HEK293T (cell line): ENCODE measurements at regions not wholly inside any gene's neighbourhood (a gene's known extent, or its start where the extent isn't known, plus 50 kb on each side); places are given as distances from the start of the nearest gene placed in this dataset.

Experiments
- BHLHE40 ChIP-seq: fragments of 450-650 bp; IDR thresholded peaks from 2 replicates; pipeline ENCODE4 v1.6.1; 2016; ENCODE audit warnings: mild to moderate bottlenecking, moderate library complexity, borderline replicate concordance
- ELF4 ChIP-seq: fragments of 450-650 bp; IDR thresholded peaks from 2 replicates; pipeline ENCODE4 v1.6.1; 2017; ENCODE audit warnings: antibody characterized with exemption
- FOXA1 ChIP-seq: fragments of 450-650 bp; IDR thresholded peaks from 2 replicates; pipeline ENCODE4 v1.6.1; 2016; ENCODE audit warnings: mild to moderate bottlenecking
- FOXK2 ChIP-seq: fragments of 450-650 bp; IDR thresholded peaks from 2 replicates; pipeline ENCODE4 v1.6.1; 2016; ENCODE audit warnings: mild to moderate bottlenecking
- FOXM1 ChIP-seq: fragments of 450-650 bp; IDR thresholded peaks from 2 replicates; pipeline ENCODE4 v1.6.1; 2017; ENCODE audit warnings: mild to moderate bottlenecking, borderline replicate concordance
- HDGF ChIP-seq: fragments of 450-650 bp; IDR thresholded peaks from 2 replicates; pipeline ENCODE4 v1.6.1; 2017; ENCODE audit warnings: antibody characterized with exemption, borderline replicate concordance
- L3MBTL2 ChIP-seq: fragments of 450-650 bp; conservative IDR thresholded peaks from 2 replicates; pipeline ENCODE4 v1.6.1; 2016; ENCODE audit warnings: mild to moderate bottlenecking
- LEF1 ChIP-seq: fragments of 450-650 bp; IDR thresholded peaks from 2 replicates; pipeline ENCODE4 v1.6.1; 2017; ENCODE audit warnings: mild to moderate bottlenecking, borderline replicate concordance
- NFRKB ChIP-seq: fragments of 450-650 bp; IDR thresholded peaks from 2 replicates; pipeline ENCODE4 v1.6.1; 2016; ENCODE audit warnings: mild to moderate bottlenecking, moderate library complexity
- PKNOX1 ChIP-seq: fragments of 450-650 bp; IDR thresholded peaks from 2 replicates; pipeline ENCODE4 v1.6.1; 2016
- SP1 ChIP-seq: fragments of 450-650 bp; IDR thresholded peaks from 2 replicates; pipeline ENCODE4 v1.6.1; 2017
- SUZ12 ChIP-seq: fragments of 450-650 bp; IDR thresholded peaks from 2 replicates; pipeline ENCODE4 v1.6.1; 2016; ENCODE audit warnings: mild to moderate bottlenecking
- TARDBP ChIP-seq: fragments of 450-650 bp; IDR thresholded peaks from 2 replicates; pipeline ENCODE4 v1.6.1; 2016

GRCh38 chr2:16767789-16768476 lies 102.3 kb upstream of the CYRIA start:
- TF ChIP-seq SP1 = no peak
- no peak for TF ChIP-seq BHLHE40
- TF ChIP-seq PKNOX1 = no peak
- no peak for TF ChIP-seq NFRKB
- TF ChIP-seq L3MBTL2 = no peak
- no peak for TF ChIP-seq LEF1
- no peak for TF ChIP-seq SUZ12
- TF ChIP-seq FOXM1 = no peak
- TF ChIP-seq FOXK2 = no peak
- TF ChIP-seq FOXA1 = no peak
- TF ChIP-seq HDGF = no peak
- TF ChIP-seq TARDBP = no peak
- TF ChIP-seq ELF4 = no peak
